DND-41 (cell line): ENCODE measurements at regions not wholly inside any gene's neighbourhood (a gene's known extent, or its start where the extent isn't known, plus 50 kb on each side); places are given as distances from the start of the nearest gene placed in this dataset.

Source experiments
- ATAC-seq: fragments of 200-7000 bp; cut with Tn5 transposase; 3 replicates; pipeline ENCODE4 v1.9.1; 2021; ENCODE audit warnings: low read depth; ENCODE audit not compliant: insufficient read depth
- DNase-seq: peaks from one replicate; pipeline ENCODE4 v3.0.0-alpha.2; 2020
- H2AFZ ChIP-seq: 2 replicates; pipeline ENCODE4 v1.6.0; 2012; ENCODE audit warnings: low read depth, low read length
- H3K27ac ChIP-seq: 2 replicates; pipeline ENCODE4 v1.5.1; 2012; ENCODE audit warnings: low read length, inconsistent platforms
- H3K27me3 ChIP-seq: fragments of 200-600 bp; sonication (generic); 2 replicates; pipeline ENCODE4 v1.6.0; 2012; ENCODE audit warnings: low read length, mild to moderate bottlenecking, inconsistent platforms; ENCODE audit not compliant: insufficient read depth, poor library complexity
- H3K36me3 ChIP-seq: 2 replicates; pipeline ENCODE4 v1.5.1; 2012; ENCODE audit warnings: low read length, inconsistent platforms; ENCODE audit not compliant: insufficient read depth
- H3K4me1 ChIP-seq: 2 replicates; pipeline ENCODE4 v1.5.1; 2012; ENCODE audit warnings: mild to moderate bottlenecking, low read length; ENCODE audit not compliant: insufficient read depth
- H3K4me2 ChIP-seq: 2 replicates; pipeline ENCODE4 v1.6.0; 2012; ENCODE audit warnings: mild to moderate bottlenecking, moderate library complexity, low read length, inconsistent platforms; ENCODE audit not compliant: insufficient read depth
- H3K4me3 ChIP-seq, 2 experiments: fragments of 200-600 bp in 1 of 2; shearing (Covaris generic) in 1 of 2; 2 replicates each; pipeline ENCODE4 v1.5.1; 2012 to 2016; ENCODE audit warnings: inconsistent platforms in 2 of 2, low read length in 2 of 2, mild to moderate bottlenecking in 2 of 2, low read depth in 1 of 2, moderate library complexity in 1 of 2
- H3K79me2 ChIP-seq: 2 replicates; pipeline ENCODE4 v1.6.0; 2012; ENCODE audit warnings: low read length, inconsistent platforms; ENCODE audit not compliant: insufficient read depth
- H3K9ac ChIP-seq: 2 replicates; pipeline ENCODE4 v1.6.0; 2012; ENCODE audit warnings: low read depth, mild to moderate bottlenecking, inconsistent platforms, low read length, moderate library complexity
- H3K9me3 ChIP-seq: 2 replicates; pipeline ENCODE4 v1.5.1; 2012; ENCODE audit warnings: low read length, moderate library complexity, mild to moderate bottlenecking, inconsistent platforms; ENCODE audit not compliant: insufficient read depth, severe bottlenecking
- H4K20me1 ChIP-seq: 2 replicates; pipeline ENCODE4 v1.6.0; 2012; ENCODE audit warnings: low read length; ENCODE audit not compliant: insufficient read depth
- EZH2 ChIP-seq: IDR thresholded peaks from 3 replicates; pipeline ENCODE4 v1.6.1; 2012; ENCODE audit warnings: borderline replicate concordance, low read depth, mild to moderate bottlenecking, moderate library complexity, low read length, inconsistent platforms; ENCODE audit not compliant: severe bottlenecking
- TF ChIP-seq, protein P1 (sequence below): IDR thresholded peaks from 2 replicates; pipeline ENCODE4 v1.5.1; 2012; ENCODE audit warnings: borderline replicate concordance, low read length, moderate library complexity, mild to moderate bottlenecking; ENCODE audit not compliant: poor library complexity, severe bottlenecking; ENCODE audit errors: extremely low read depth

DNA sequence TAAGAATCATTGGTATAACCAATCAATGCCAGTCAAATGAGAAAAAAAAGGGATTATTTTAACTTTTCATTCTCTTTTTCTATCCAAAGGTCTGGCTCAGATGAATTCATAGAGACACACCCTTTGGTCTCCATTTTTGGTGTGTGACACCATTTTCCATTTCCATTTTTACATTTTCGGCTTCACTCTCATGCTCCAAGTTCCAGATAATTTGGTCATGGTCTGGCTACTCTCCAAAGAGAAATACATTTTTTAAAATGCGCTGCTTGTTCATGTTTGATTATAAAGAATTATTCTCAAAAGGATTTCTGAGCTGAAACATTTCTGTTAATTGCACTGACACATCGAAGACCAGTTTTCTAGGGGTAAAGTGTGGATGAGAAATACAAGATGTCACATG is 51.6 kb upstream of the FIBIN start:
- Histone ChIP-seq H2AFZ (no peak overlapping the region), H3K36me3 (no peaks in the 10 kb centered on the region)

DNA sequence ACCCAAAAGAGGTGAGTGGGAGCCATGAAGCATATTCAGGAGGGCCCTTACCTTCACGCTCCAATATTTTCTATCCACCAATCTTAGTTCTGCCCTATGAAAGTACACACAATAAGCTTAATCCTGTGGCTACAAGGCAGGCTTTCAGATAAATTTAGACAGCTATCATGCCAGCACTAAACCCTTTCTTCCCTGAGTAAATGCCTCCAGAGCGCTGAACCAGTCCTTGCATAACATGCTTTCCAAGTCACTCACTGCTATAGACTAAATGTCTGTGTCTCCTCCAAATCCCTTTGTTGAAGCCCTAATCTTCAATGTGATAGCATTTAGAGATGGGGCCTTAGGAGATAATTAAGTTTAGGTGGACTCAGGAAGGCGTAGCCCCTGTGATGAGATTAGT is 50.3 kb upstream of the FIBIN start:
- Histone ChIP-seq H4K20me1 (no peaks in the 10 kb centered on the region), H3K27ac (no peak overlapping the region), H3K4me2 (no peak overlapping the region), H3K9ac (no peak overlapping the region), H3K4me1 (no peaks in the 10 kb centered on the region), H3K27me3 (no peaks in the 10 kb centered on the region), H3K4me3 (no peak overlapping the region), H2AFZ (no peak overlapping the region), H3K36me3 (no peaks in the 10 kb centered on the region), H3K79me2 (no peaks in the 10 kb centered on the region), H3K9me3 (no peaks in the 10 kb centered on the region)
- no peak for DNase-seq
- no peak for ATAC-seq
- TF ChIP-seq, protein P1, sequence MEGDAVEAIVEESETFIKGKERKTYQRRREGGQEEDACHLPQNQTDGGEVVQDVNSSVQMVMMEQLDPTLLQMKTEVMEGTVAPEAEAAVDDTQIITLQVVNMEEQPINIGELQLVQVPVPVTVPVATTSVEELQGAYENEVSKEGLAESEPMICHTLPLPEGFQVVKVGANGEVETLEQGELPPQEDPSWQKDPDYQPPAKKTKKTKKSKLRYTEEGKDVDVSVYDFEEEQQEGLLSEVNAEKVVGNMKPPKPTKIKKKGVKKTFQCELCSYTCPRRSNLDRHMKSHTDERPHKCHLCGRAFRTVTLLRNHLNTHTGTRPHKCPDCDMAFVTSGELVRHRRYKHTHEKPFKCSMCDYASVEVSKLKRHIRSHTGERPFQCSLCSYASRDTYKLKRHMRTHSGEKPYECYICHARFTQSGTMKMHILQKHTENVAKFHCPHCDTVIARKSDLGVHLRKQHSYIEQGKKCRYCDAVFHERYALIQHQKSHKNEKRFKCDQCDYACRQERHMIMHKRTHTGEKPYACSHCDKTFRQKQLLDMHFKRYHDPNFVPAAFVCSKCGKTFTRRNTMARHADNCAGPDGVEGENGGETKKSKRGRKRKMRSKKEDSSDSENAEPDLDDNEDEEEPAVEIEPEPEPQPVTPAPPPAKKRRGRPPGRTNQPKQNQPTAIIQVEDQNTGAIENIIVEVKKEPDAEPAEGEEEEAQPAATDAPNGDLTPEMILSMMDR: no peak
- TF ChIP-seq EZH2: no peak

More for the DNA sequence above, 51.6 kb upstream of the FIBIN start:
- H3K4me1 ChIP-seq: no peaks in the 10 kb centered on the region
- no peak overlapping the region for H3K9ac ChIP-seq
- H3K27ac ChIP-seq: no peak overlapping the region
- H3K4me2 ChIP-seq: no peak overlapping the region
- H3K79me2 ChIP-seq: no peaks in the 10 kb centered on the region
- no peak for ATAC-seq
- TF ChIP-seq EZH2: no peak
- TF ChIP-seq, protein P1: no peak
- H3K4me3 ChIP-seq: no peak overlapping the region
- H4K20me1 ChIP-seq: no peaks in the 10 kb centered on the region
- no peaks in the 10 kb centered on the region for H3K27me3 ChIP-seq
- no peak for DNase-seq
- no peaks in the 10 kb centered on the region for H3K9me3 ChIP-seq
